OCI-LY1 (cell line): ENCODE measurements at regions not wholly inside any gene's neighbourhood (a gene's known extent, or its start where the extent isn't known, plus 50 kb on each side); places are given as distances from the start of the nearest gene placed in this dataset.

ENCODE experiments used
- EZH2 ChIP-seq: fragments of 200-600 bp; sonication (generic), shearing (Covaris generic); IDR thresholded peaks from 2 replicates; pipeline ENCODE4 v1.8.0; 2017; ENCODE audit warnings: borderline replicate concordance, mixed run types, mild to moderate bottlenecking, antibody characterized with exemption, low read length, moderate library complexity, mixed read lengths
- TF ChIP-seq, protein P1 (sequence below): fragments of 200-600 bp; sonication (generic), shearing (Covaris generic); IDR thresholded peaks from 2 replicates; pipeline ENCODE4 v1.5.1; 2017; ENCODE audit warnings: mild to moderate bottlenecking, antibody characterized with exemption, low read length, moderate library complexity, mixed read lengths

DNA sequence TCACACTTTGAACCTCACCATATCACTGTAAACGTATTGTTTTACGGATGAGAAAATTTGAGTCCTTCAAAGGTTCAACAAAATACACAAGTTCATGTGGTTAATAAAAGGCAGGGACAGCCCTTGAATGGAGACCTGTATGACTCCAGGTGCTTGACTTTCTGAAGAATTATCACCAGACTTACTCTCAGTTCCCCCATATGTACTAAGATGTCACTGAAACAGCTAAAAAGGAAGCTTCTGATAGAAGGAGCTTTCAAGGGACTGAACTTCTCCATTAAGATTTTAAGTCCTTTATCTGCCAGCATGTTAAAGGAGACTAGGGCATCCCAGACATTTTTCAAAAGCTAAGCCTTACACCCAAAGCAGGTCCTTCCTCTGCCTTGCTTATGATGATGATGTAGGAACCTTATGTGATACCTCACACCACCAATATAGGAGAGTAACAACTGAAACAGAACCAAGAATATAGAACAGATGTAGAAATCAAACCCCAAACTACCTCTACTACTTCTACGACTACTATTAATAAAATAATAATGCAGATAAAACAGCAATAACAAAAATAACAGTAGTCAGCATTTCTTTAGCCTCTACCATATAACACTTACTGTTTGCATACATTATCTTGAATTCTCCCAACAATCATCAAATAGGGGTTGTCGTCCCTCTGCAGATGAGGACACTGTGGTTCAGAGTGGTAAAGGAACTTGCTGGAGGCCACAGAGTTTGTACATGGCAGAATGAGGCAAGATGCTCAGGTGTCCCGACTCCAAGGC is 273.9 kb downstream of the ELAVL2 start:
- TF ChIP-seq, protein P1, sequence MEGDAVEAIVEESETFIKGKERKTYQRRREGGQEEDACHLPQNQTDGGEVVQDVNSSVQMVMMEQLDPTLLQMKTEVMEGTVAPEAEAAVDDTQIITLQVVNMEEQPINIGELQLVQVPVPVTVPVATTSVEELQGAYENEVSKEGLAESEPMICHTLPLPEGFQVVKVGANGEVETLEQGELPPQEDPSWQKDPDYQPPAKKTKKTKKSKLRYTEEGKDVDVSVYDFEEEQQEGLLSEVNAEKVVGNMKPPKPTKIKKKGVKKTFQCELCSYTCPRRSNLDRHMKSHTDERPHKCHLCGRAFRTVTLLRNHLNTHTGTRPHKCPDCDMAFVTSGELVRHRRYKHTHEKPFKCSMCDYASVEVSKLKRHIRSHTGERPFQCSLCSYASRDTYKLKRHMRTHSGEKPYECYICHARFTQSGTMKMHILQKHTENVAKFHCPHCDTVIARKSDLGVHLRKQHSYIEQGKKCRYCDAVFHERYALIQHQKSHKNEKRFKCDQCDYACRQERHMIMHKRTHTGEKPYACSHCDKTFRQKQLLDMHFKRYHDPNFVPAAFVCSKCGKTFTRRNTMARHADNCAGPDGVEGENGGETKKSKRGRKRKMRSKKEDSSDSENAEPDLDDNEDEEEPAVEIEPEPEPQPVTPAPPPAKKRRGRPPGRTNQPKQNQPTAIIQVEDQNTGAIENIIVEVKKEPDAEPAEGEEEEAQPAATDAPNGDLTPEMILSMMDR = no peak
- TF ChIP-seq EZH2 = no peak
